Vagina (tissue), 2 donors: ENCODE measurements at regions not wholly inside any gene's neighbourhood (a gene's known extent, or its start where the extent isn't known, plus 50 kb on each side); places are given as distances from the start of the nearest gene placed in this dataset.

ENCODE experiments used
- DNase-seq, 2 donors: peaks; one replicate each; pipeline ENCODE4 v3.0.0-alpha.2; 2017; ENCODE audit errors: extremely low spot score in 2 of 2
- H3K27ac ChIP-seq: fragments of 200-600 bp; sonication (generic); one replicate; pipeline ENCODE4 v1.5.1; 2019
- H3K27me3 ChIP-seq: fragments of 200-600 bp; sonication (generic); one replicate; pipeline ENCODE4 v1.5.1; 2019
- H3K36me3 ChIP-seq, 2 donors: fragments of 200-600 bp; sonication (generic); one replicate each; pipeline ENCODE4 v1.5.1; 2017 to 2019
- H3K4me1 ChIP-seq: fragments of 200-600 bp; sonication (generic); one replicate; pipeline ENCODE4 v1.5.1; 2019
- H3K4me3 ChIP-seq, 2 donors: fragments of 200-600 bp; sonication (generic); 1 replicate in 1 of 2; 2 replicates in 1 of 2; pipeline ENCODE4 v1.5.1; 2016 to 2019
- H3K9me3 ChIP-seq: fragments of 200-600 bp; sonication (generic); one replicate; pipeline ENCODE4 v1.5.1; 2019
- CTCF ChIP-seq, 3 experiments: fragments of 450-650 bp in 2 of 3; fragments of 200-600 bp in 1 of 3; sonication (generic) in 1 of 3; IDR thresholded peaks; one replicate each; pipeline ENCODE4 v1.5.1; 2017 to 2019; ENCODE audit warnings: antibody characterized with exemption in 3 of 3, mild to moderate bottlenecking in 2 of 3, moderate library complexity in 2 of 3
- POLR2A ChIP-seq, 2 donors: fragments of 450-650 bp; IDR thresholded peaks; one replicate each; pipeline ENCODE4 v1.6.1; 2017; ENCODE audit warnings: antibody characterized with exemption in 2 of 2, mild to moderate bottlenecking in 2 of 2, moderate library complexity in 2 of 2
- POLR2AphosphoS5 ChIP-seq, 2 donors: sonication (generic); formaldehyde crosslinking; IDR thresholded peaks; one replicate each; pipeline ENCODE4 v1.9.0; 2017; ENCODE audit warnings: antibody characterized with exemption in 2 of 2, mild to moderate bottlenecking in 2 of 2, low read depth in 1 of 2; ENCODE audit not compliant: insufficient read depth in 1 of 2
- intact Hi-C: fragments of 100-400 bp; cut with DNase I; formaldehyde crosslinking; loops from one replicate; pipeline ENCODE4 v1.15.1; 2023

- Histone ChIP-seq H3K36me3 (no peaks in the 10 kb centered on the region), H3K4me1 (no peaks in the 10 kb centered on the region), H3K27me3 (no peaks in the 10 kb centered on the region), H3K27ac (no peak overlapping the region), H3K9me3 (no peaks in the 10 kb centered on the region), H3K4me3 (no peak overlapping the region)
- DNase-seq: no peak
- TF ChIP-seq CTCF (IDR thresholded peaks at IDR 0.05) (no peak), POLR2AphosphoS5 (IDR thresholded peaks at IDR 0.05; ENCODE audit: insufficient read depth in 1 of 2, low read depth in 1 of 2) (no peak), POLR2A (IDR thresholded peaks at IDR 0.05) (no peak)
- intact Hi-C loops: no loop called here
These were observed 387.5 kb upstream of the SOX11 start for GRCh38 chr2:5304640-5305039.

- Histone ChIP-seq H3K4me3 (no peak overlapping the region), H3K27me3 (no peaks in the 10 kb centered on the region), H3K4me1 (no peaks in the 10 kb centered on the region), H3K36me3 (no peaks in the 10 kb centered on the region), H3K9me3 (no peaks in the 10 kb centered on the region), H3K27ac (no peak overlapping the region)
- DNase-seq: no peak
- intact Hi-C loops: no loop called here
- TF ChIP-seq POLR2A (IDR thresholded peaks at IDR 0.05) (no peak), POLR2AphosphoS5 (IDR thresholded peaks at IDR 0.05; ENCODE audit: insufficient read depth in 1 of 2, low read depth in 1 of 2) (no peak), CTCF (IDR thresholded peaks at IDR 0.05) (no peak)
These were observed 377.1 kb upstream of the SOX11 start for GRCh38 chr2:5315041-5315440.

GRCh38 chr2:5315512-5315911 lies 376.7 kb upstream of the SOX11 start:
- Histone ChIP-seq H3K4me3 (no peak overlapping the region), H3K27me3 (no peaks in the 10 kb centered on the region), H3K4me1 (no peaks in the 10 kb centered on the region), H3K27ac (no peak overlapping the region), H3K9me3 (no peaks in the 10 kb centered on the region), H3K36me3 (no peaks in the 10 kb centered on the region)
- no peak for DNase-seq
- intact Hi-C loops: no loop called here
- TF ChIP-seq CTCF (IDR thresholded peaks at IDR 0.05) (no peak), POLR2A (IDR thresholded peaks at IDR 0.05) (no peak)

GRCh38 chr2:5316001-5316490 lies 376.1 kb upstream of the SOX11 start:
- no peak overlapping the region for H3K27ac ChIP-seq

GRCh38 chr2:5319493-5319892 lies 372.7 kb upstream of the SOX11 start:
- Histone ChIP-seq H3K27ac (no peak overlapping the region), H3K36me3 (no peaks in the 10 kb centered on the region), H3K27me3 (no peaks in the 10 kb centered on the region), H3K9me3 (no peaks in the 10 kb centered on the region), H3K4me1 (no peaks in the 10 kb centered on the region), H3K4me3 (no peak overlapping the region)
- TF ChIP-seq POLR2AphosphoS5 (IDR thresholded peaks at IDR 0.05; ENCODE audit: insufficient read depth in 1 of 2, low read depth in 1 of 2): no peak
- TF ChIP-seq POLR2A (IDR thresholded peaks at IDR 0.05): no peak
- no peak for TF ChIP-seq CTCF (IDR thresholded peaks at IDR 0.05)
- intact Hi-C loops: no loop called here
- DNase-seq: no peak

More at GRCh38 chr2:5316001-5316490, 376.1 kb upstream of the SOX11 start:
- no peak for DNase-seq
- Histone ChIP-seq H3K9me3 (no peaks in the 10 kb centered on the region), H3K27me3 (no peaks in the 10 kb centered on the region), H3K4me3 (no peak overlapping the region), H3K4me1 (no peaks in the 10 kb centered on the region), H3K36me3 (no peaks in the 10 kb centered on the region)
- TF ChIP-seq CTCF (IDR thresholded peaks at IDR 0.05) (no peak), POLR2A (IDR thresholded peaks at IDR 0.05) (no peak), POLR2AphosphoS5 (IDR thresholded peaks at IDR 0.05; ENCODE audit: insufficient read depth in 1 of 2, low read depth in 1 of 2) (no peak)
- intact Hi-C loops: no loop called here
